Glutamatergic neuron (in vitro differentiated cells): ENCODE measurements at regions not wholly inside any gene's neighbourhood (a gene's known extent, or its start where the extent isn't known, plus 50 kb on each side); places are given as distances from the start of the nearest gene placed in this dataset.

Experiments
- DNase-seq: peaks from one replicate; pipeline ENCODE4 v3.0.0; 2022
- H3K27ac Mint-ChIP-seq: one replicate; pipeline ENCODE4 v1.8.0; 2020; ENCODE audit warnings: mild to moderate bottlenecking, mixed read lengths, inconsistent platforms; ENCODE audit not compliant: unreplicated experiment
- H3K27me3 Mint-ChIP-seq: one replicate; pipeline ENCODE4 v1.8.0; 2020; ENCODE audit warnings: mild to moderate bottlenecking, moderate library complexity, mixed read lengths, inconsistent platforms; ENCODE audit not compliant: unreplicated experiment
- H3K36me3 Mint-ChIP-seq: one replicate; pipeline ENCODE4 v1.8.0; 2020; ENCODE audit warnings: mild to moderate bottlenecking, mixed read lengths, inconsistent platforms; ENCODE audit not compliant: unreplicated experiment
- H3K4me1 Mint-ChIP-seq: one replicate; pipeline ENCODE4 v1.8.0; 2020; ENCODE audit warnings: mild to moderate bottlenecking, low read depth, mixed read lengths, inconsistent platforms; ENCODE audit not compliant: unreplicated experiment
- H3K4me3 Mint-ChIP-seq: one replicate; pipeline ENCODE4 v1.8.0; 2020; ENCODE audit warnings: mild to moderate bottlenecking, mixed read lengths, inconsistent platforms; ENCODE audit not compliant: unreplicated experiment
- H3K9me3 Mint-ChIP-seq: one replicate; pipeline ENCODE4 v1.8.0; 2020; ENCODE audit warnings: mild to moderate bottlenecking, moderate library complexity, mixed read lengths, inconsistent platforms; ENCODE audit not compliant: unreplicated experiment
- CTCF ChIP-seq: fragments of 200-600 bp; sonication (generic); IDR thresholded peaks from one replicate; pipeline ENCODE4 v1.5.0; 2021; ENCODE audit not compliant: partially characterized antibody, unreplicated experiment

- no peaks in the 10 kb centered on the region for H3K36me3 Mint-ChIP-seq
- H3K4me3 Mint-ChIP-seq, result no peak overlapping the region
- H3K9me3 Mint-ChIP-seq, result no peaks in the 10 kb centered on the region
- no peak overlapping the region for H3K27ac Mint-ChIP-seq
- H3K4me1 Mint-ChIP-seq, result peaks cover 17% of the 10 kb centered on the region
- TF ChIP-seq CTCF, result no peak
- no peaks in the 10 kb centered on the region for H3K27me3 Mint-ChIP-seq
- DNase-seq, result no peak
Observed at GRCh38 chr13:106683918-106684317, 116.0 kb upstream of the ARGLU1 start.

- no peak for DNase-seq
- no peak overlapping the region for H3K4me3 Mint-ChIP-seq
- H3K4me1 Mint-ChIP-seq, result peaks cover 17% of the 10 kb centered on the region
- no peak for TF ChIP-seq CTCF
- no peak overlapping the region for H3K27ac Mint-ChIP-seq
- H3K36me3 Mint-ChIP-seq, result no peaks in the 10 kb centered on the region
- H3K27me3 Mint-ChIP-seq, result no peaks in the 10 kb centered on the region
- H3K9me3 Mint-ChIP-seq, result peaks cover 1% of the 10 kb centered on the region
Observed at GRCh38 chr13:106683179-106683578, 115.2 kb upstream of the ARGLU1 start.

GRCh38 chr13:106681997-106682396, 114.1 kb upstream of the ARGLU1 start:
- TF ChIP-seq CTCF, result no peak
- Mint-ChIP-seq H3K27ac (no peak overlapping the region), H3K9me3 (peaks cover 1% of the 10 kb centered on the region), H3K4me3 (no peak overlapping the region), H3K4me1 (peaks cover 17% of the 10 kb centered on the region), H3K36me3 (no peaks in the 10 kb centered on the region), H3K27me3 (no peaks in the 10 kb centered on the region)
- DNase-seq, result no peak

- Mint-ChIP-seq H3K4me1 (peaks cover 17% of the 10 kb centered on the region), H3K27ac (no peak overlapping the region), H3K9me3 (peaks cover 1% of the 10 kb centered on the region), H3K27me3 (no peaks in the 10 kb centered on the region), H3K36me3 (no peaks in the 10 kb centered on the region), H3K4me3 (no peak overlapping the region)
- no peak for TF ChIP-seq CTCF
- no peak for DNase-seq
Observed at GRCh38 chr13:106681536-106681935, 113.6 kb upstream of the ARGLU1 start.

- Mint-ChIP-seq H3K27ac (no peak overlapping the region), H3K4me1 (peaks cover 17% of the 10 kb centered on the region), H3K36me3 (no peaks in the 10 kb centered on the region), H3K9me3 (peaks cover 1% of the 10 kb centered on the region), H3K27me3 (no peaks in the 10 kb centered on the region), H3K4me3 (no peak overlapping the region)
- no peak for TF ChIP-seq CTCF
- no peak for DNase-seq
Observed at GRCh38 chr13:106680796-106681472, 113.0 kb upstream of the ARGLU1 start.
